SK-N-SH (cell line): ENCODE measurements at regions not wholly inside any gene's neighbourhood (a gene's known extent, or its start where the extent isn't known, plus 50 kb on each side); places are given as distances from the start of the nearest gene placed in this dataset.

Experiments
- RCOR1 ChIP-seq: fragments of 150-350 bp; IDR thresholded peaks from 2 replicates; pipeline ENCODE4 v1.6.1; 2017; ENCODE audit warnings: antibody characterized with exemption, low read length
- TF ChIP-seq, protein P1 (sequence below): IDR thresholded peaks from 2 replicates; pipeline ENCODE4 v1.4.0; 2012; ENCODE audit warnings: low read depth, borderline replicate concordance

GRCh38 chr7:33669251-33669670 lies 236.1 kb upstream of the BMPER start:
- TF ChIP-seq RCOR1, result no peak
- TF ChIP-seq, protein P1, sequence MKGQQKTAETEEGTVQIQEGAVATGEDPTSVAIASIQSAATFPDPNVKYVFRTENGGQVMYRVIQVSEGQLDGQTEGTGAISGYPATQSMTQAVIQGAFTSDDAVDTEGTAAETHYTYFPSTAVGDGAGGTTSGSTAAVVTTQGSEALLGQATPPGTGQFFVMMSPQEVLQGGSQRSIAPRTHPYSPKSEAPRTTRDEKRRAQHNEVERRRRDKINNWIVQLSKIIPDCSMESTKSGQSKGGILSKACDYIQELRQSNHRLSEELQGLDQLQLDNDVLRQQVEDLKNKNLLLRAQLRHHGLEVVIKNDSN, result no peak
